HG03139 (cell line): ENCODE measurements at regions not wholly inside any gene's neighbourhood (a gene's known extent, or its start where the extent isn't known, plus 50 kb on each side); places are given as distances from the start of the nearest gene placed in this dataset.

Experiments used
- ATAC-seq: cut with Tn5 transposase; IDR thresholded peaks from one replicate; pipeline ENCODE4 v1.9.1; 2021; ENCODE audit not compliant: unreplicated experiment

- ATAC-seq, result no peak
Measured at GRCh38 chr11:36997656-36998055, 399.6 kb upstream of the RAG2 start.

GRCh38 chr11:36996795-36997194, 398.8 kb upstream of the RAG2 start:
- ATAC-seq, result no peak

GRCh38 chr11:36994208-36994607, 396.2 kb upstream of the RAG2 start:
- no peak for ATAC-seq

GRCh38 chr11:36988556-36988955, 390.5 kb upstream of the RAG2 start:
- ATAC-seq, result no peak

DNA sequence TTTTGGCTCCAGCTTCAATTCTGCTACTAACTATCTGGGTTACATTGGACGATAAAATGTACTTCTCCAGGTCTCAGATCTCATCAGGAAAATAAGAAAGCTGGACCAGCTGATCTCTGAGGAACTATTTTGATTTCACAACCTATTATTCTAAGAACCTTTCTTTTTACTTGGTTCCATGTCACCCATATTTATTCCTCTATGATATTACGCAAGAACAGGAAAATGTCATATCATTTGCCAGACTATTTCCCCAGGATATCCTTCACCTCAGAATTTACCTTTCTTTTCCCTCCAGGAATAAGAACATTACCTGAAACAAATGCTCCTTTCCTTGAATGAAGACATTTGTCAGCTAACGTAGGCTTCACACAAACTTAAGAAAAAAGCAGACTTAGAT, 387.5 kb upstream of the RAG2 start:
- no peak for ATAC-seq

DNA sequence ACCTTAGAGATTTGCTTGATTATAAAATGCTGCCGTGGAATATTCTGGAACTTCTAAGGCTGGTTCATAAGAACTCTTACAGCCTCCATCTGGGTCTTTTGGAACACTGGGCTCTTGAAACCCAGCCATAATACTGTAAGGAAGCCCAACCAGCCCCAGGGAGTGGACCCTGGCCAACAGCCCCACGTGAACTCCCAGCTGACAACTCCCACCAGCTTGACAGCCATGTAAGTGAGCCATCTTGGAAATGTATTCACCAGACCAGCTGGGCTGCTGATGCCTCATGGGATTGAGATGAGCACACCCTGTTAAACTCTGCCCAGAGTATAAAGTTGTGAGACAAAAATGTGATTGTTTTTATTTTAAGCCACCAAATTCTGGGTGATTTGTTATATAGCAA, 378.7 kb upstream of the RAG2 start:
- ATAC-seq, result no peak

- ATAC-seq, result no peak
Measured at GRCh38 chr11:36974771-36975170, 376.7 kb upstream of the RAG2 start.

GRCh38 chr11:36953976-36954375, 355.9 kb upstream of the RAG2 start:
- ATAC-seq, result no peak

GRCh38 chr11:36948460-36949127, 350.6 kb upstream of the RAG2 start:
- no peak for ATAC-seq

DNA sequence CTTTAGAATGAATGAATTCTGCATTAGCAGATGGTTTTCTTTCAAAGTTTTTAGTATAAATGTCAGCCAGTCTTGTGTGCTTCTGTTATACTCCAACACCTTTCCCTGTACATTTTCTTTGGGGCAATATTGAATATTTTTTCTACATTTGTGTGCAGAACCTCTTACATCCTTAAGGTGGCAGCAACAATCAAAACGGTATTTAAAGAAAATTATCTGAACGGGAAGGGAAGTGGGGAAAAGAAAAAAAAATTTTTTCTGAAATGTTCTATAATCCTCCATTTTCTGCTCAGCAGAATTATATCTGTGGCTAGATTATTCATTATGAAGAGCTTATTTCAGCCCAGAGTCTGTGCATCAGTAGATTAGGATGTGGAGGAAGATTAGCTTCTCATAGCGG, 347.3 kb upstream of the RAG2 start:
- ATAC-seq, result no peak

DNA sequence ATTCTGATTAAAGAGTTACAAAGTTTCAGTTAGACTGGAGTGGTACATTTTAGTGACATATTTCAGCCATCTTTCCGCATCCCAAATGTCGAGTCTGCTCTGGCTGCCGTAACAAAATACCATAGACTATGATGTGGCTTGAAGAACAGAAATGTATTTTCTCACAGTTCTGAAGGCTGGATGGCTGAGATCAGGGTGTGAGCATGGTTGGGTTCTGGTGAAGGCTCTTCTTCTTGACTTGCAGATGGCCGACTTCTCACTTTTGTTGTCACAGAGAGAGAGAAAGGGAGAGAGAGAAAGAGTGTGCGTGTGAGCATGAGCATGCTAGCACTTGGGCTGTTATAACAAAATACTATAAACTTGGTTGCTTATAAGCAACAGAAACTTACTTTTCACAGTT, 335.4 kb upstream of the RAG2 start:
- ATAC-seq, result no peak

DNA sequence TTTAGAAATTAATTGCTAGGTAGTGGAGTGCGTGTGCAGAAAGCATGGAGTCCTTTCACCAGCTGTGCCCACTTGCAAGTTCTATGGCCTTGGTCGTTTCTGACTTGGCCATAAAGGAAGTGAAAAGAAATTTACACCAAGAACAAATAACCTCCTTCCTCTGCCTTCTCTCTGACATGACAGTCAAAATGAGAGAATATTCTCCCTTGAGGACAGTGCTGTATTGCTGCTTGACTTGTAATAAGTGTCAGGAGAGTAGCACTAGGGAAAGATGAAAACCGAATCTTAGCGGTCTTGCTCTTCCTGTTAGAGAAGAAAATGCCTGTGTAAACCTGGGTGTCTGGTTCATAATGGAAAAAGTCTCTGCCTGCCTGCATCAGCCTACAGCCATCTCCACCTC, 333.1 kb upstream of the RAG2 start:
- ATAC-seq, result no peak

- no peak for ATAC-seq
Measured at GRCh38 chr11:36930256-36930655, 332.2 kb upstream of the RAG2 start.

DNA sequence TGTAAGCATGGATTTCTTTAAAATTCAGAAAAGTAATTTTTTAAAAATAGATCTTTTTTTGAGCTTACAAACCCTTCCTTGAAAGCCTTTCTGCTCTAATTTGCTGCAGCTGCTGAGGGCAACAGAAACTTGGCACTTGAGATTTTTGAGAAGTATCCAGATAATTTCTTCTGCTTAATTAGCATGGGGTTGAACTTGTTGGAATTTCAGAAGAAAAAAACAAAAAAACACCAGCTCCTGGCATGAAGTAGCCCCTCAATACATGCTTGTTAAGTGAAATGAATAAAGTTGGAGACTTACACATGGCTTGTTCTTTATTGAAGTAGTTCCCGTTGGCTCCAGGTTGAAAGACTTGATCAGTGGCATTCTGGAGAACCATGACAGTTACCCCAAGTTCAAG, 331.4 kb upstream of the RAG2 start:
- ATAC-seq, result no peak

DNA sequence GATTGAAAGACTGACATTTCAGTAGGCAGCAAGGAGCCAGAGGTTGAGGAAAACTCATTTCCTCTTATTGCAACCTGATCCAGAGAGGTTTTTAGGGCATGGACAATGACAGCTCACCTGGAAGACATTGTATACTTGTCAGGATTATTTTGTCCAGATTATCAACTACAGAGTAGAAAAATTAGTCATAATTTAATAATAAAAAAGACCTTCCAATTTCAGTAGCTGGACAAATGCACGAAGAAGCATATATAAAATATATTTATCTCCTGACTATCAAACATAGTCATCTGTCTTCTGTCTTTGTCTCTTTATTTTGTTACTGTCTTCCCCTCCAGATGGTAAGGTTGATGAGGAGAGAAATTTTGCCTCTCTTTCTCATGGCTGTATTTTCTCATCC, 330.6 kb upstream of the RAG2 start:
- no peak for ATAC-seq

DNA sequence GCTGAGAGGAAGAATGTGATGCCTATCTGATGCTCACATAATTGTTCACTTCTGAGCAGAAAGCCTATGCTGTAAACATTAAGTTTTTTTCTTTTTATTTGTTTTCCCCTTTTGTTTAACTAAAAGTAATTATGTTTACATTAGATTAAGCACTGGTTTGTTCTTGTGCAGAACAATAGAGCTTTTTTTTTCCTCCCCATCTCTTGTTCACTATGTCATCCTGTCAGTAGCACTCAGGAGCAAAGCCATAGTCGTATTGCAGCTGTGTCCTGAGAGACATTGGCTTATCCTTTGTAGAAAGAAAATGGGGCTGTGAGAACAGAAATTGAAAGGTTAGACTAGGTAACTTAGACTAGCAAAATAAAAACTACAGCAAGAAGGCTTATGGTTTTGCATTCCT, 301.8 kb upstream of the RAG2 start:
- ATAC-seq, result no peak

- no peak for ATAC-seq
Measured at GRCh38 chr11:36890841-36891240, 292.8 kb upstream of the RAG2 start.

- ATAC-seq, result no peak
Measured at GRCh38 chr11:36890121-36890679, 292.2 kb upstream of the RAG2 start.

GRCh38 chr11:36885154-36885553, 287.1 kb upstream of the RAG2 start:
- ATAC-seq, result no peak

DNA sequence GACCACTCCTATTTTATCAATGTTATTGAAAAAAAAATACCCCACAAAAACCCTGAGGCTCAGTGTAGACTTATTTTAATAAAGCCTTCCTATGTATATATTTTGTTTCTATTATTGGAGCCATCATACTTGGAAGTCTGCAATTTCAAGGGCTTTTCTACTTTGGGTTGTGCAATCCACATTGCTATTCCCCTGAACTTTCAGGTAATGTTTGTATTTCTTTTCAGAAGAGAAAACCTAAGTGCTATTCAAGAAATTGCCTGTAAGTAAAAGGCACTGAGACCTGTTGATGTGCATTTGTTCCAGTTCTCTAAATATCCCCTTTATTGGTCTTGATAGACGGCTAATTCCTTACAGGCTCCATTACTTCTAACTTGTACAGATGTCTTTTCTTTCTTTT, 280.7 kb upstream of the RAG2 start:
- ATAC-seq, result no peak

DNA sequence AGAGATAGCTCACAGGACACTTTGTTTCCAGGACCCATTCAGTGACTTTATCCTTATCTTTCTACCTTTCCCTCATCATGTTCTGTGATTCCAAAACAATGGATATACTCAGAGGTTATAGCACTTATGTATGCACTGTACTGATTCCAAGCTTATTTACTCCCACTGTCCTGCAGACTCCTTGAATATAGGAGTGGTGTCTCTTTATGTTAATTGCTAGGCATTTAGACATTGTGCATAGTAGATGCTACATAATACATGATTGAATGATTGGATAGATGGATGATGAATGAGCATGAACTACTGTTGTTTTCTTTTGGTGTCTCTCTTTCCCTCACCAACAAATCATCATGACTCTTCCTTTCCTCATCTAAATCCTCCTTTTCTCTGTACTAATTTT, 279.1 kb upstream of the RAG2 start:
- no peak for ATAC-seq

GRCh38 chr11:36876266-36876665, 278.2 kb upstream of the RAG2 start:
- no peak for ATAC-seq

DNA sequence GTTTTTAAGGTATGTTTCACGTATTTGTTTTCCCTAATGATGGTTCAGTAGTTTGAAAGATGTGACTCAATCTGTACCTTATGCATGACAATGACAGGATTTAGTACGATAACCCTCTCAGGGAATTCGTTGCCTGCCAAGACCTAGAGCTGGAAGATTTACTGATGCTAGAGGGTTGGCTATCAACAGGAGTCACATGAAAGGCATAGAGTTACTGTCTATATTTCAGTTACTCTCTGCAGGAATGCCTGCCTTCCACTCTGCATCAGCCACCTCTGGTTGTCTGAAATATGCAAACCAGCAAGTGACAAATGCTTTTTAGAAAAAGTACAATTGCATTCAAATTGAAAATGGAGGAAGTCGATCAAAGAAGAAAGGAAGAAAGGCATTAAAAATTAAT, 276.3 kb upstream of the RAG2 start:
- ATAC-seq, result no peak
